H9 (cell line): ENCODE measurements at regions not wholly inside any gene's neighbourhood (a gene's known extent, or its start where the extent isn't known, plus 50 kb on each side); places are given as distances from the start of the nearest gene placed in this dataset.

Experiments used
- DNase-seq: peaks from one replicate; pipeline ENCODE4 v3.0.0-alpha.2; 2017
- H2AFZ ChIP-seq: one replicate; pipeline ENCODE4 v1.6.1; 2013; ENCODE audit warnings: mild to moderate bottlenecking, low read length, control low read depth, moderate library complexity
- H2AK5ac ChIP-seq: 2 replicates; pipeline ENCODE4 v1.6.1; 2013; ENCODE audit warnings: low read length, control low read depth, mixed read lengths; ENCODE audit not compliant: insufficient read length
- H2BK120ac ChIP-seq: one replicate; pipeline ENCODE4 v1.6.1; 2013; ENCODE audit warnings: low read depth, mild to moderate bottlenecking, low read length, control low read depth, inconsistent platforms; ENCODE audit not compliant: poor library complexity, severe bottlenecking
- H2BK12ac ChIP-seq: 2 replicates; pipeline ENCODE4 v1.6.1; 2013; ENCODE audit warnings: low read length, control low read depth, mixed read lengths, low read depth; ENCODE audit not compliant: insufficient read length
- H2BK15ac ChIP-seq: 2 replicates; pipeline ENCODE4 v1.6.1; 2013; ENCODE audit warnings: low read depth, low read length, control low read depth
- H2BK20ac ChIP-seq: one replicate; pipeline ENCODE4 v1.6.1; 2013; ENCODE audit warnings: low read depth, mild to moderate bottlenecking, low read length, control low read depth, inconsistent platforms; ENCODE audit not compliant: poor library complexity, severe bottlenecking
- H2BK5ac ChIP-seq: 2 replicates; pipeline ENCODE4 v1.6.1; 2013; ENCODE audit warnings: low read length, control low read depth, mixed read lengths; ENCODE audit not compliant: insufficient read length
- H3K14ac ChIP-seq: 2 replicates; pipeline ENCODE4 v1.6.1; 2013; ENCODE audit warnings: low read length, control low read depth; ENCODE audit not compliant: insufficient read depth
- H3K18ac ChIP-seq: 2 replicates; pipeline ENCODE4 v1.6.1; 2013; ENCODE audit warnings: low read depth, mild to moderate bottlenecking, mixed read lengths, low read length, control low read depth; ENCODE audit not compliant: insufficient read length
- H3K23ac ChIP-seq: 2 replicates; pipeline ENCODE4 v1.6.1; 2013; ENCODE audit warnings: low read length, control low read depth, mixed read lengths, low read depth; ENCODE audit not compliant: insufficient read length
- H3K23me2 ChIP-seq: 2 replicates; pipeline ENCODE4 v1.6.1; 2013; ENCODE audit warnings: low read depth, mild to moderate bottlenecking, mixed read lengths, low read length, control low read depth; ENCODE audit not compliant: insufficient read length, poor library complexity, severe bottlenecking
- H3K27ac ChIP-seq: 2 replicates; pipeline ENCODE4 v1.5.1; 2013; ENCODE audit warnings: low read length, control low read depth, mixed read lengths, low read depth; ENCODE audit not compliant: insufficient read length
- H3K27me3 ChIP-seq: 2 replicates; pipeline ENCODE4 v1.6.1; 2013; ENCODE audit warnings: low read length, control low read depth, inconsistent platforms; ENCODE audit not compliant: insufficient read depth
- H3K4ac ChIP-seq: 2 replicates; pipeline ENCODE4 v1.6.1; 2013; ENCODE audit warnings: low read depth, mild to moderate bottlenecking, control low read depth, inconsistent platforms, low read length, moderate library complexity
- H3K4me1 ChIP-seq: 2 replicates; pipeline ENCODE4 v1.6.1; 2013; ENCODE audit warnings: low read length, control low read depth, inconsistent platforms; ENCODE audit not compliant: insufficient read depth
- H3K4me2 ChIP-seq: 2 replicates; pipeline ENCODE4 v1.6.1; 2013; ENCODE audit warnings: low read length, control low read depth, mixed read lengths; ENCODE audit not compliant: insufficient read length, insufficient read depth
- H3K56ac ChIP-seq: 2 replicates; pipeline ENCODE4 v1.6.1; 2013; ENCODE audit warnings: low read depth, mild to moderate bottlenecking, mixed read lengths, low read length, control low read depth; ENCODE audit not compliant: insufficient read length
- H3K79me1 ChIP-seq: 2 replicates; pipeline ENCODE4 v1.6.1; 2013; ENCODE audit warnings: low read depth, mild to moderate bottlenecking, moderate library complexity, low read length, control low read depth, inconsistent platforms; ENCODE audit not compliant: insufficient read depth, poor library complexity, severe bottlenecking
- H3K79me2 ChIP-seq: 2 replicates; pipeline ENCODE4 v1.6.1; 2013; ENCODE audit warnings: low read length, control low read depth, inconsistent platforms; ENCODE audit not compliant: insufficient read depth
- H3K9ac ChIP-seq: 2 replicates; pipeline ENCODE4 v1.6.1; 2013; ENCODE audit warnings: low read length, control low read depth, mixed read lengths; ENCODE audit not compliant: insufficient read length; ENCODE audit errors: extremely low read depth
- H3K9me3 ChIP-seq: one replicate; pipeline ENCODE4 v1.6.1; 2013; ENCODE audit warnings: low read depth, low read length, inconsistent platforms; ENCODE audit not compliant: control insufficient read depth
- H3T11ph ChIP-seq: one replicate; pipeline ENCODE4 v1.6.1; 2013; ENCODE audit warnings: mild to moderate bottlenecking, low read length, control low read depth, inconsistent platforms
- H4K20me1 ChIP-seq: one replicate; pipeline ENCODE4 v1.6.1; 2013; ENCODE audit not compliant: control insufficient read depth, insufficient read length, insufficient read depth
- H4K5ac ChIP-seq: 2 replicates; pipeline ENCODE4 v1.6.1; 2013; ENCODE audit warnings: low read depth, mild to moderate bottlenecking, mixed read lengths, low read length, control low read depth; ENCODE audit not compliant: insufficient read length
- H4K8ac ChIP-seq: replicated peaks from 2 replicates; pipeline ENCODE4 v1.6.1; 2013; ENCODE audit warnings: low read length, control low read depth, mixed read lengths, low read depth; ENCODE audit not compliant: insufficient read length
- H4K91ac ChIP-seq: 2 replicates; pipeline ENCODE4 v1.6.1; 2013; ENCODE audit warnings: low read depth, mild to moderate bottlenecking, moderate library complexity, mixed read lengths, low read length, control low read depth; ENCODE audit not compliant: insufficient read length
- H3K27ac Mint-ChIP-seq, 3 experiments: 2 replicates in 2 of 3; 3 replicates in 1 of 3; pipeline ENCODE4 v1.8.0; 2020 to 2021; ENCODE audit warnings: mixed read lengths in 3 of 3, mild to moderate bottlenecking in 1 of 3, moderate library complexity in 1 of 3
- H3K27me3 Mint-ChIP-seq: 2 replicates; pipeline ENCODE4 v1.8.0; 2021; ENCODE audit warnings: low read depth, mild to moderate bottlenecking, moderate library complexity, mixed read lengths
- H3K36me3 Mint-ChIP-seq, 3 experiments: 2 replicates in 2 of 3; 3 replicates in 1 of 3; pipeline ENCODE4 v1.8.0; 2020 to 2021; ENCODE audit warnings: low read depth in 3 of 3, mixed read lengths in 3 of 3; ENCODE audit not compliant: insufficient read depth in 1 of 3
- H3K4me1 Mint-ChIP-seq, 2 experiments: 2 replicates each; pipeline ENCODE4 v1.8.0; 2020; ENCODE audit warnings: mixed read lengths in 2 of 2
- H3K4me3 Mint-ChIP-seq, 2 experiments: 2 replicates in 1 of 2; 3 replicates in 1 of 2; pipeline ENCODE4 v1.8.0; 2020 to 2021; ENCODE audit warnings: mild to moderate bottlenecking in 2 of 2, mixed read lengths in 2 of 2, moderate library complexity in 1 of 2
- H3K9me3 Mint-ChIP-seq, 2 experiments: 2 replicates in 1 of 2; 3 replicates in 1 of 2; pipeline ENCODE4 v1.8.0; 2020; ENCODE audit warnings: mild to moderate bottlenecking in 2 of 2, mixed read lengths in 2 of 2, moderate library complexity in 1 of 2
- CTCF ChIP-seq: fragments of 200-600 bp; sonication (generic); conservative IDR thresholded peaks from 3 replicates; pipeline ENCODE4 v1.8.0; 2021; ENCODE audit warnings: antibody characterized with exemption, mild to moderate bottlenecking
- WGBS: extraction: QIAGEN DNeasy Blood & Tissue Kit; methylation state at CpG from one replicate; pipeline ENCODE4 v1.1.7; 2013; ENCODE audit warnings: missing lambda C conversion rate, low lambda C conversion rate, mixed read lengths; ENCODE audit not compliant: insufficient read length; ENCODE audit errors: extremely low coverage; 5-methylcytosine and 5-hydroxymethylcytosine counted together

GRCh38 chr20:1805161-1805581 lies 90.0 kb upstream of the SIRPA start:
- no peaks in the 10 kb centered on the region for H3K79me2 ChIP-seq
- TF ChIP-seq CTCF = no peak
- H3K27me3 Mint-ChIP-seq = peaks cover 56% of the 10 kb centered on the region
- no peak overlapping the region for H3K27ac ChIP-seq
- no peak overlapping the region for H3T11ph ChIP-seq
- H3K23me2 ChIP-seq = peaks cover 13% of the 10 kb centered on the region
- H2AK5ac ChIP-seq = no peak overlapping the region
- no peak overlapping the region for H3K9ac ChIP-seq
- no peak overlapping the region for H3K27ac Mint-ChIP-seq
- no peak for DNase-seq
- no peaks in the 10 kb centered on the region for H3K9me3 Mint-ChIP-seq
- peaks cover 8% of the 10 kb centered on the region; the same call in 1 of the 2 replicates for H3K27me3 ChIP-seq
- H3K56ac ChIP-seq = no peak overlapping the region
- H2BK12ac ChIP-seq = no peak overlapping the region
- no peak overlapping the region for H2BK5ac ChIP-seq
- H3K4me2 ChIP-seq = no peak overlapping the region
- no peak overlapping the region for H3K23ac ChIP-seq
- H3K4me3 Mint-ChIP-seq = no peak overlapping the region
- H3K9me3 ChIP-seq = no peaks in the 10 kb centered on the region
- no peak overlapping the region for H4K91ac ChIP-seq
- no peak overlapping the region for H2BK120ac ChIP-seq
- no peak overlapping the region for H4K8ac ChIP-seq
- no peak overlapping the region for H4K5ac ChIP-seq
- H4K20me1 ChIP-seq = no peaks in the 10 kb centered on the region
- no peak overlapping the region for H2AFZ ChIP-seq
- H3K4me1 Mint-ChIP-seq = peaks cover 62% of the 10 kb centered on the region in 2 experiments
- H2BK15ac ChIP-seq = no peak overlapping the region
- no peak overlapping the region for H3K4ac ChIP-seq
- H3K79me1 ChIP-seq = no peaks in the 10 kb centered on the region
- no peak overlapping the region for H3K18ac ChIP-seq
- no CpG with 5 or more reads among the region's 4 CpGs for WGBS
- peaks cover 2% of the 10 kb centered on the region; the same call in 1 of the 2 replicates for H3K4me1 ChIP-seq
- no peak overlapping the region; the same call in 1 of the 2 replicates for H3K14ac ChIP-seq
- H2BK20ac ChIP-seq = no peak overlapping the region
- H3K36me3 Mint-ChIP-seq = no peaks in the 10 kb centered on the region
